ENCODE measurements at regions not wholly inside any gene's neighbourhood (a gene's known extent, or its start where the extent isn't known, plus 50 kb on each side); places are given as distances from the start of the nearest gene placed in this dataset. TPM values are rescaled to one million over a fixed set of nuclear protein-coding genes. Genes with fewer than 3 reads are reported as not detected.

- Histone ChIP-seq H3K36me3 (no peaks in the 10 kb centered on the region), H3K27ac (no peak overlapping the region), H3K27me3 (no peaks in the 10 kb centered on the region), H3K4me1 (no peaks in the 10 kb centered on the region), H3K4me3 (no peak overlapping the region), H3K9me3 (no peaks in the 10 kb centered on the region)
- intact Hi-C loops (cut with DNase I), result no loop called here
- DNase-seq (ENCODE audit: extremely low spot score in 2 of 2), result no peak
- no peak for TF ChIP-seq POLR2A (IDR thresholded peaks at IDR 0.05)
- no peak for TF ChIP-seq CTCF (IDR thresholded peaks at IDR 0.05)
- no peak for TF ChIP-seq POLR2AphosphoS5 (IDR thresholded peaks at IDR 0.05; ENCODE audit: insufficient read depth in 1 of 2, low read depth in 1 of 2)
Observed at GRCh38 chr21:23245255-23245654, 2247.0 kb downstream of the NCAM2 start.

- H3K27ac ChIP-seq, result no peak overlapping the region
- no peak overlapping the region for H3K4me3 ChIP-seq
- H3K36me3 ChIP-seq, result no peaks in the 10 kb centered on the region
- DNase-seq (ENCODE audit: extremely low spot score in 2 of 2), result no peak
- no peaks in the 10 kb centered on the region for H3K27me3 ChIP-seq
- intact Hi-C loops (cut with DNase I), result no loop called here
- TF ChIP-seq POLR2A (IDR thresholded peaks at IDR 0.05), result no peak
- TF ChIP-seq CTCF (IDR thresholded peaks at IDR 0.05), result no peak
- no peak for TF ChIP-seq POLR2AphosphoS5 (IDR thresholded peaks at IDR 0.05; ENCODE audit: insufficient read depth in 1 of 2, low read depth in 1 of 2)
- no peaks in the 10 kb centered on the region for H3K9me3 ChIP-seq
- H3K4me1 ChIP-seq, result no peaks in the 10 kb centered on the region
Observed at GRCh38 chr21:23223882-23224281, 2225.7 kb downstream of the NCAM2 start.

GRCh38 chr21:23218667-23219066 is 2220.5 kb downstream of the NCAM2 start:
- Histone ChIP-seq H3K4me3 (no peak overlapping the region), H3K27ac (no peak overlapping the region), H3K27me3 (no peaks in the 10 kb centered on the region), H3K4me1 (no peaks in the 10 kb centered on the region), H3K9me3 (no peaks in the 10 kb centered on the region), H3K36me3 (no peaks in the 10 kb centered on the region)
- intact Hi-C loops (cut with DNase I), result no loop called here
- DNase-seq (ENCODE audit: extremely low spot score in 2 of 2), result no peak
- TF ChIP-seq POLR2A (IDR thresholded peaks at IDR 0.05), result no peak
- TF ChIP-seq POLR2AphosphoS5 (IDR thresholded peaks at IDR 0.05; ENCODE audit: insufficient read depth in 1 of 2, low read depth in 1 of 2), result no peak
- TF ChIP-seq CTCF (IDR thresholded peaks at IDR 0.05), result no peak

- intact Hi-C loops (cut with DNase I), result no loop called here
- no peak for TF ChIP-seq POLR2AphosphoS5 (IDR thresholded peaks at IDR 0.05; ENCODE audit: insufficient read depth in 1 of 2, low read depth in 1 of 2)
- TF ChIP-seq CTCF (IDR thresholded peaks at IDR 0.05), result no peak
- no peak for TF ChIP-seq POLR2A (IDR thresholded peaks at IDR 0.05)
Observed at GRCh38 chr21:23217597-23217996, 2219.4 kb downstream of the NCAM2 start.

GRCh38 chr21:23215261-23215660 is 2217.1 kb downstream of the NCAM2 start:
- no peak for DNase-seq (ENCODE audit: extremely low spot score in 2 of 2)
- Histone ChIP-seq H3K4me1 (no peaks in the 10 kb centered on the region), H3K27ac (no peak overlapping the region), H3K9me3 (no peaks in the 10 kb centered on the region), H3K27me3 (no peaks in the 10 kb centered on the region), H3K4me3 (no peak overlapping the region), H3K36me3 (no peaks in the 10 kb centered on the region)
- TF ChIP-seq POLR2A (IDR thresholded peaks at IDR 0.05) (no peak), CTCF (IDR thresholded peaks at IDR 0.05) (no peak)
- intact Hi-C loops (cut with DNase I), result no loop called here

More at GRCh38 chr21:23217597-23217996, 2219.4 kb downstream of the NCAM2 start:
- no peak overlapping the region for H3K27ac ChIP-seq
- H3K9me3 ChIP-seq, result no peaks in the 10 kb centered on the region
- no peak for DNase-seq (ENCODE audit: extremely low spot score in 2 of 2)
- no peaks in the 10 kb centered on the region for H3K4me1 ChIP-seq
- no peaks in the 10 kb centered on the region for H3K36me3 ChIP-seq
- no peaks in the 10 kb centered on the region for H3K27me3 ChIP-seq
- no peak overlapping the region for H3K4me3 ChIP-seq

Small RNA genes in the stretch of these regions (small RNA-seq; reads per million reads assigned to genes)
- gene AP001340.1 (not detected), gene RF00019 (not detected), gene RN7SKP236 (not detected), gene RNA5SP489 (not detected), gene RNU2-55P (not detected)

Data from vagina (tissue), 2 donors.